Posterior vena cava (tissue), 2 donors: ENCODE measurements at regions not wholly inside any gene's neighbourhood (a gene's known extent, or its start where the extent isn't known, plus 50 kb on each side); places are given as distances from the start of the nearest gene placed in this dataset.
"Not testable (repeated sequence)": the region's sequence is repeated elsewhere in the genome, so short reads cannot be mapped to it uniquely, and the experiment has no call there.

Source experiments
- DNase-seq: peaks from one replicate; pipeline ENCODE4 v3.0.0-alpha.2; 2020; ENCODE audit warnings: low spot score
- intact Hi-C, 2 donors: fragments of 100-400 bp; cut with DNase I; formaldehyde crosslinking; loops; one replicate each; pipeline versions ENCODE4 v1.14.1 to v1.14.2; 2022 to 2023
- donor health status: DM: yes; HTN: yes; CAD: no.
- donor health status: DM: yes; HTN: yes; CAD: no.

- DNase-seq, intact Hi-C loops: not testable (repeated sequence)
These were observed 222.7 kb upstream of the CDH8 start for GRCh38 chr16:62258931-62259435.

GRCh38 chr16:62256406-62256805 lies 220.2 kb upstream of the CDH8 start:
- intact Hi-C loops, result no loop called here
- DNase-seq, result no peak

GRCh38 chr16:62254847-62255246 lies 218.6 kb upstream of the CDH8 start:
- no peak for DNase-seq

GRCh38 chr16:62254372-62254771 lies 218.1 kb upstream of the CDH8 start:
- DNase-seq, result no peak
- intact Hi-C loops, result no loop called here

More at GRCh38 chr16:62254847-62255246, 218.6 kb upstream of the CDH8 start:
- intact Hi-C loops, result no loop called here

- no peak for DNase-seq
- intact Hi-C loops, result no loop called here
These were observed 217.7 kb upstream of the CDH8 start for GRCh38 chr16:62253966-62254365.

GRCh38 chr16:62249069-62249468 lies 212.8 kb upstream of the CDH8 start:
- no peak for DNase-seq
- intact Hi-C loops, result no loop called here

GRCh38 chr16:62240722-62241121 lies 204.5 kb upstream of the CDH8 start:
- no peak for DNase-seq
- intact Hi-C loops, result no loop called here

GRCh38 chr16:62225675-62226074 lies 189.4 kb upstream of the CDH8 start:
- intact Hi-C loops, result no loop called here
- DNase-seq, result peak; percentile 78

- DNase-seq, result no peak
- intact Hi-C loops, result no loop called here
These were observed 188.5 kb upstream of the CDH8 start for GRCh38 chr16:62224646-62225209.

- no peak for DNase-seq
- intact Hi-C loops, result loop anchor here in 1 of 2 donors (5.0 kb wide), 1 partner anchor 1330 kb away; no protein-coding TSS in a partner anchor
These were observed 180.6 kb upstream of the CDH8 start for GRCh38 chr16:62216837-62217236.

GRCh38 chr16:62213763-62214162 lies 177.5 kb upstream of the CDH8 start:
- DNase-seq, result no peak
- intact Hi-C loops, result no loop called here

GRCh38 chr16:62208934-62209333 lies 172.7 kb upstream of the CDH8 start:
- intact Hi-C loops, result no loop called here
- DNase-seq, result no peak

GRCh38 chr16:62205459-62205858 lies 169.2 kb upstream of the CDH8 start:
- DNase-seq, result no peak

GRCh38 chr16:62201911-62202310 lies 165.7 kb upstream of the CDH8 start:
- DNase-seq, result no peak
- intact Hi-C loops, result no loop called here

More at GRCh38 chr16:62205459-62205858, 169.2 kb upstream of the CDH8 start:
- intact Hi-C loops, result no loop called here

- no peak for DNase-seq
- intact Hi-C loops, result no loop called here
These were observed 158.6 kb upstream of the CDH8 start for GRCh38 chr16:62194828-62195227.

GRCh38 chr16:62190426-62190825 lies 154.2 kb upstream of the CDH8 start:
- intact Hi-C loops, result no loop called here
- DNase-seq, result no peak

GRCh38 chr16:62177351-62178203 lies 141.3 kb upstream of the CDH8 start:
- intact Hi-C loops, result no loop called here

GRCh38 chr16:62170642-62171041 lies 134.4 kb upstream of the CDH8 start:
- peak; percentile 49 for DNase-seq
- intact Hi-C loops, result no loop called here

More at GRCh38 chr16:62177351-62178203, 141.3 kb upstream of the CDH8 start:
- DNase-seq, result no peak

GRCh38 chr16:62167551-62167950 lies 131.3 kb upstream of the CDH8 start:
- intact Hi-C loops, result no loop called here

GRCh38 chr16:62157544-62157943 lies 121.3 kb upstream of the CDH8 start:
- DNase-seq, result no peak
- intact Hi-C loops, result no loop called here

More at GRCh38 chr16:62167551-62167950, 131.3 kb upstream of the CDH8 start:
- no peak for DNase-seq

GRCh38 chr16:62156971-62157370 lies 120.7 kb upstream of the CDH8 start:
- DNase-seq, result no peak
- intact Hi-C loops, result no loop called here
